ENCODE measurements at regions not wholly inside any gene's neighbourhood (a gene's known extent, or its start where the extent isn't known, plus 50 kb on each side); places are given as distances from the start of the nearest gene placed in this dataset.

DNA sequence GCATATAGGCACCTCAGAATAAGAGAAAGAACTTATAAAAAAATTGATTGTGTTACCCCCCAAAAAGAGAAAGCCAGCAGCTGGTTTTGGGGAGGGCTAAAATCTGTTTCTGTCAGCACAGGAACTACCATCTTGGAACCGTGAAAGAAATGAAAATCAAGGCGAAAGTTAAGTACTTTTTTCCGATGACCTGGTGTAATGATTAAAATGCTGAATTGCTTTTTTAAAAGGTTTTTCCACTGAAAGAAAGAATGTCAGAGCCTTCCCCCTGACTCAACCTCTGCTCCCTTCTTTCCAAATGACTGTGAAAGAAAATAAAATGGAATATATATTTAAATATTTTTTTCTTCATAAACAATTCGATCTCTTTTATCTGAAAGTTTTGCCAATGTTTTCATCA, 570.5 kb upstream of the CFAP20DC start:
- no peak for DNase-seq (ENCODE audit: extremely low spot score)
- intact Hi-C loops (cut with DNase I) = no loop called here
- 75% methylated on average over 4 of the region's 4 CpGs for WGBS
- H3K4me1 ChIP-seq = no peaks in the 10 kb centered on the region
- H3K27ac ChIP-seq (replicated peaks in 1 of 4) = no peak overlapping the region
- no peaks in the 10 kb centered on the region for H3K27me3 ChIP-seq
- no peaks in the 10 kb centered on the region for H3K9me3 ChIP-seq
- H3K36me3 ChIP-seq = no peaks in the 10 kb centered on the region
- no peak overlapping the region for H3K4me3 ChIP-seq
- TF ChIP-seq EP300 (IDR thresholded peaks at IDR 0.05) = no peak

DNA sequence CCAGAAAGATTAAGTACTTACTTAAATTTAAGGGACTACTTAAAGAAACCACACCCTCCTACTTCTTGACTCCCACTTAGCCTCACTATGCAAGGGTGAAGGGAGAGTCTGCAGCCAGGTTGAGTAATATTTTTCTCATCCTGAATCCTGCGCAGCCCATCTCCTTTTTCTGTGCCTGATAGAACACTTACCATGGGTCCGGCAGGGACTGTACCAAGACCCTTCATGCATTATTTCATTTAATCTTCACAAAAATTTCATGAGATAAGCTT, 562.6 kb upstream of the CFAP20DC start:
- 98% methylated on average over 2 of the region's 2 CpGs for WGBS
- intact Hi-C loops (cut with DNase I) = no loop called here

DNA sequence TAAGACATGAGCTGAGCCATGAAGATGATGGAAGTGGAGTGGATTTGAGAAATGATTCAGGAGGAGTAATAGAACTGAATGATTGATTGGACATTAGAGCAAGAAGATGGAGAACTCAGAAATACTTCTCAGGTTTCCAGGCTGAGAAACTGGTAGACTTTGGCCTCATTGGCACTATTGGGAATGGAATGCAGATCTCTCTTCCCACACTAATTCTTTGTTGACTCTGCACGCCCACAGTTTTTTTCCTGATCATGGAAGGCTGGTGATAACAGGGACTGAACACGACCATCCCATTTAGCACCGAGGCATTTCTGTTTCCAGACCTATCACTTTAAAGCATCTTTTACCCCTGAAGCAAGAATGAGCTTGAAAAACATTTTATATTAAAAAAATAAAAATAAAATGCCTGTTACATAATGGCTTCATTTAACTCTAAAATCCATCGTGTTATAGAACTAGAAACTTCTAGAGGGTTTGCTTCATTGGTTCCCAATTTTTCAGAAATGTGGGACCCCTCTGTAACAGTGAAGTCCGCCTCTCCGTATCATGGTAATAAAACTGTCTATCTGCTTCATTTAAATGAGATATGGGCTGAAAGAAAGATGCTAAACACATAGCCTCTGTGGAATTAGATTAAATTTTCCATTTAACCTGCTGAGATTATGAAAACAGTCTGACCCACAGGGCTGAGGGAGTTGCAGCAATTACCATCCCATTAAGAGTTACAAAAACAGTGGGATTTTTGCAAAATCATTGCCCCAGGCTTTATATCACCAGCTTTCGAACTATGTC, 562.0 kb upstream of the CFAP20DC start:
- peaks cover 0 to 3% (median 0%) of the 10 kb centered on the region in 4 donors for H3K9me3 ChIP-seq
- no peaks in the 10 kb centered on the region for H3K4me1 ChIP-seq
- H3K27ac ChIP-seq (replicated peaks in 1 of 4) = no peak overlapping the region
- 83% methylated on average over 7 of the region's 7 CpGs for WGBS
- no peaks in the 10 kb centered on the region for H3K36me3 ChIP-seq
- TF ChIP-seq EP300 (IDR thresholded peaks at IDR 0.05) = no peak
- no peak for TF ChIP-seq POLR2AphosphoS5 (IDR thresholded peaks at IDR 0.05)
- no peak for TF ChIP-seq POLR2A (IDR thresholded peaks at IDR 0.05; ENCODE audit: low read depth)
- TF ChIP-seq, protein P1, sequence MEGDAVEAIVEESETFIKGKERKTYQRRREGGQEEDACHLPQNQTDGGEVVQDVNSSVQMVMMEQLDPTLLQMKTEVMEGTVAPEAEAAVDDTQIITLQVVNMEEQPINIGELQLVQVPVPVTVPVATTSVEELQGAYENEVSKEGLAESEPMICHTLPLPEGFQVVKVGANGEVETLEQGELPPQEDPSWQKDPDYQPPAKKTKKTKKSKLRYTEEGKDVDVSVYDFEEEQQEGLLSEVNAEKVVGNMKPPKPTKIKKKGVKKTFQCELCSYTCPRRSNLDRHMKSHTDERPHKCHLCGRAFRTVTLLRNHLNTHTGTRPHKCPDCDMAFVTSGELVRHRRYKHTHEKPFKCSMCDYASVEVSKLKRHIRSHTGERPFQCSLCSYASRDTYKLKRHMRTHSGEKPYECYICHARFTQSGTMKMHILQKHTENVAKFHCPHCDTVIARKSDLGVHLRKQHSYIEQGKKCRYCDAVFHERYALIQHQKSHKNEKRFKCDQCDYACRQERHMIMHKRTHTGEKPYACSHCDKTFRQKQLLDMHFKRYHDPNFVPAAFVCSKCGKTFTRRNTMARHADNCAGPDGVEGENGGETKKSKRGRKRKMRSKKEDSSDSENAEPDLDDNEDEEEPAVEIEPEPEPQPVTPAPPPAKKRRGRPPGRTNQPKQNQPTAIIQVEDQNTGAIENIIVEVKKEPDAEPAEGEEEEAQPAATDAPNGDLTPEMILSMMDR (IDR thresholded peaks at IDR 0.05) = no peak
- H3K4me3 ChIP-seq = no peak overlapping the region
- no peak for DNase-seq (ENCODE audit: extremely low spot score)
- intact Hi-C loops (cut with DNase I) = no loop called here
- no peaks in the 10 kb centered on the region for H3K27me3 ChIP-seq

More for the DNA sequence above, 562.6 kb upstream of the CFAP20DC start:
- no peaks in the 10 kb centered on the region for H3K4me1 ChIP-seq
- peaks cover 0 to 3% (median 0%) of the 10 kb centered on the region in 4 donors for H3K9me3 ChIP-seq
- no peaks in the 10 kb centered on the region for H3K36me3 ChIP-seq
- DNase-seq (ENCODE audit: extremely low spot score) = no peak
- H3K4me3 ChIP-seq = no peak overlapping the region
- no peak for TF ChIP-seq POLR2A (IDR thresholded peaks at IDR 0.05; ENCODE audit: low read depth)
- no peak for TF ChIP-seq EP300 (IDR thresholded peaks at IDR 0.05)
- TF ChIP-seq POLR2AphosphoS5 (IDR thresholded peaks at IDR 0.05) = no peak
- TF ChIP-seq, protein P1 (IDR thresholded peaks at IDR 0.05) = no peak
- H3K27me3 ChIP-seq = no peaks in the 10 kb centered on the region
- no peak overlapping the region for H3K27ac ChIP-seq (replicated peaks in 1 of 4)

DNA sequence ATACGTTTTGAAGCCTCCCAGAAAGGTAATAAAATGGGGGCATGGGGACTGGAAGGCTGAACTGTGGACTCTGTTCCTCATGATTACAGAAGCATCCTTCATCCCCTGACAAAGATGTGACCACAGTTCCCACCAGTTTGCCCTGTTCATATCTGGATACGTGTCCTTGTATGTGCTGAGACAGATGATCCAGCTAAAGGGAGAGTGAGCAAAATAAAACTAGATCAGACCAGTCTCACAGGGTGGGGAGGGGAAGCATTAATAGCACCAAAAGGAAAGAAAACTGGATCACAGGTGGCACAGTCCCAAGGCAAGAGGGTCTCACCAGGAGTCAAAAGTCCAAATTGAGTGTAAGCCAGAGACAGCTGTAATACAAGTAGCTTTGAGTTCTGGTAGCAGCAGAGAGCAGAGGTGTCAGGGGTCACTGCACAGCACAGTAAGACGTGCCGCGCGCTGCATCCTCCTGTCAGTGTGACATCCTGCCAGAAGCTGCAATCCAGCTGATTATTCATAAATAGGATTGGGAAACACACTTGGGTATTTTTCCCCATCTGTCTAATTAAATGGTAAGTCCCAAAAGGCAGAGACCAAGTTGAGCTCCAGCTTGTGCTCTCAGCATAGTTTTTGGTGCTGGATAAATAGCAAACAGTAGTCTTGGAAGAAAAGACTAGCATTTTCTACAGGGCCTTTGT, 560.0 kb upstream of the CFAP20DC start:
- no peak for DNase-seq (ENCODE audit: extremely low spot score)

DNA sequence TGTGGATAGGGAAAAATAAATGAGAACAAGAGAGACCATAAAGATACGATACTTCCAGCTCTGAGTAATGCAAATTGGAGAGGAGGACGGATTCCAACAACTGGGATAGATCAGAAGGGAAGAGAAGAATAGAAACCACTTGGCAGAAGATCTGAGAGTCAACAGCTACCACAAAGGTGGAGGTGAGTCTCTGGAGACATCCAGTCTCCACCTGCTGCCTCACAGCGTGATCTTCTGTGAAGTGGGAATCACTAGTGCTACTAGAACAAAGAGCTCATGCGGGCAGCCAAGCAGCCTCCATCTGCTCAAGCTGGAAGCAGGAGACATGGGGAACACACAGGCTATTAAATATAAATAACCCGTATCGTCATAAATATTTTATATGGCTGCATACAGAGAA, 558.5 kb upstream of the CFAP20DC start:
- WGBS = 95% methylated on average over 6 of the region's 6 CpGs
- no peaks in the 10 kb centered on the region for H3K27me3 ChIP-seq
- H3K4me3 ChIP-seq = no peak overlapping the region
- H3K36me3 ChIP-seq = no peaks in the 10 kb centered on the region
- no peak overlapping the region for H3K27ac ChIP-seq (replicated peaks in 1 of 4)
- H3K9me3 ChIP-seq = no peaks in the 10 kb centered on the region
- H3K4me1 ChIP-seq = peaks cover 0 to 11% (median 0%) of the 10 kb centered on the region in 4 donors
- TF ChIP-seq EP300 (IDR thresholded peaks at IDR 0.05) = no peak
- intact Hi-C loops (cut with DNase I) = no loop called here
- no peak for DNase-seq (ENCODE audit: extremely low spot score)

More for the DNA sequence above, 560.0 kb upstream of the CFAP20DC start:
- TF ChIP-seq POLR2A (IDR thresholded peaks at IDR 0.05; ENCODE audit: low read depth) = no peak
- TF ChIP-seq EP300 (IDR thresholded peaks at IDR 0.05) = no peak
- TF ChIP-seq, protein P1 (IDR thresholded peaks at IDR 0.05) = no peak
- TF ChIP-seq POLR2AphosphoS5 (IDR thresholded peaks at IDR 0.05) = no peak
- Histone ChIP-seq H3K4me3 (no peak overlapping the region), H3K36me3 (no peaks in the 10 kb centered on the region), H3K27me3 (no peaks in the 10 kb centered on the region), H3K4me1 (peaks cover 0 to 11% (median 0%) of the 10 kb centered on the region in 4 donors), H3K27ac (replicated peaks in 1 of 4) (no peak overlapping the region), H3K9me3 (peaks cover 0 to 3% (median 0%) of the 10 kb centered on the region in 4 donors)
- intact Hi-C loops (cut with DNase I) = no loop called here
- WGBS = 74% methylated on average over 6 of the region's 6 CpGs
